A549 (cell line): ENCODE measurements at regions not wholly inside any gene's neighbourhood (a gene's known extent, or its start where the extent isn't known, plus 50 kb on each side); places are given as distances from the start of the nearest gene placed in this dataset.

ENCODE experiments used
- ATAC-seq, 2 experiments: fragments of 200-7000 bp in 1 of 2; fragments of >200 bp in 1 of 2; cut with Nextera tagmentation in 1 of 2; cut with Tn5 transposase in 1 of 2; 3 replicates each; pipeline versions ENCODE4 v1.8.0 to v1.9.1; 2018 to 2020; ENCODE audit warnings: mild to moderate bottlenecking in 1 of 2, moderate library complexity in 1 of 2
- CTCF ChIA-PET: fragments of 300-600 bp; sonication (Branson Sonifier 250); formaldehyde crosslinking; extraction: SDS; loops from one replicate; lab custom pipeline; 2021; ENCODE audit warnings: antibody characterized with exemption, inconsistent platforms; lab: Yijun Ruan, JAX
- POLR2A ChIA-PET: fragments of 350-600 bp; formaldehyde crosslinking; extraction: SDS; loops from one replicate; lab custom pipeline; 2021; ENCODE audit warnings: antibody characterized with exemption, inconsistent platforms; lab: Yijun Ruan, JAX
- DNase-seq, 2 experiments: peaks; one replicate each; pipeline versions ENCODE4 v3.0.0 to v3.0.0-alpha.2; 2011 to 2016; ENCODE audit warnings: low read depth in 1 of 2, low spot score in 1 of 2
- FAIRE-seq: peaks from 2 replicates; lab custom pipeline; 2011; peaks lifted over from hg19 to GRCh38; lab: Jason Lieb, UNC
- H3K27ac ChIP-seq, 2 experiments: fragments of >200 bp; sonication (Bioruptor Twin); formaldehyde crosslinking; 3 replicates each; pipeline ENCODE4 v1.5.1; 2016 to 2017
- H3K4me1 ChIP-seq: fragments of >200 bp; sonication (Bioruptor Twin); formaldehyde crosslinking; 3 replicates; pipeline ENCODE4 v1.6.1; 2016
- H3K4me2 ChIP-seq: fragments of >200 bp; sonication (Bioruptor Twin); formaldehyde crosslinking; 3 replicates; pipeline ENCODE4 v1.6.1; 2016
- H3K4me3 ChIP-seq: fragments of >200 bp; sonication (Bioruptor Twin); formaldehyde crosslinking; 3 replicates; pipeline ENCODE4 v1.5.1; 2016
- H3K9me3 ChIP-seq: fragments of >200 bp; sonication (Bioruptor Twin); formaldehyde crosslinking; 3 replicates; pipeline ENCODE4 v1.6.1; 2016
- BHLHE40 ChIP-seq: IDR thresholded peaks from 2 replicates; pipeline ENCODE4 v1.6.1; 2012; ENCODE audit warnings: low read depth, low read length, inconsistent platforms
- CBX2 ChIP-seq: fragments of 200-600 bp; sonication (generic); IDR thresholded peaks from 2 replicates; pipeline ENCODE4 v1.6.1; 2016; ENCODE audit warnings: low read depth, mild to moderate bottlenecking, borderline replicate concordance
- CBX8 ChIP-seq: fragments of 200-600 bp; sonication (generic); IDR thresholded peaks from 2 replicates; pipeline ENCODE4 v1.6.1; 2016
- CTCF ChIP-seq: fragments of >200 bp; sonication (Bioruptor Twin); formaldehyde crosslinking; IDR thresholded peaks from 3 replicates; pipeline ENCODE4 v1.5.1; 2016
- EHMT2 ChIP-seq: fragments of 200-600 bp; sonication (generic); IDR thresholded peaks from 2 replicates; pipeline ENCODE4 v1.6.1; 2016; ENCODE audit warnings: antibody characterized with exemption, low read depth, mild to moderate bottlenecking, moderate library complexity
- ELK1 ChIP-seq: fragments of 150-350 bp; IDR thresholded peaks from 2 replicates; pipeline ENCODE4 v1.6.1; 2014; ENCODE audit warnings: low read depth, mild to moderate bottlenecking, low read length
- FOSL2 ChIP-seq, 2 experiments: fragments of 450-650 bp in 1 of 2; fragments of >200 bp in 1 of 2; sonication (Bioruptor Twin) in 1 of 2; formaldehyde crosslinking; IDR thresholded peaks; 2 replicates each; pipeline versions ENCODE4 v1.5.0 to v1.6.1; 2016 to 2020; ENCODE audit warnings: mild to moderate bottlenecking in 1 of 2, moderate library complexity in 1 of 2
- HES2 ChIP-seq: fragments of >200 bp; sonication (Bioruptor Twin); formaldehyde crosslinking; IDR thresholded peaks from 2 replicates; pipeline ENCODE4 v1.6.1; 2016
- HMGXB4 ChIP-seq: fragments of 250-450 bp; sonication (Bioruptor Pico); IDR thresholded peaks from 2 replicates; pipeline ENCODE4 v1.5.0; 2021; ENCODE audit warnings: mild to moderate bottlenecking, moderate library complexity, borderline replicate concordance
- HOXA7 ChIP-seq: fragments of 250-450 bp; sonication (Bioruptor Pico); IDR thresholded peaks from 2 replicates; pipeline ENCODE4 v1.5.0; 2020; ENCODE audit warnings: mild to moderate bottlenecking, moderate library complexity
- HOXB13 ChIP-seq: fragments of 250-450 bp; sonication (Bioruptor Pico); IDR thresholded peaks from 2 replicates; pipeline ENCODE4 v1.5.0; 2020; ENCODE audit warnings: low read depth, mild to moderate bottlenecking, moderate library complexity
- HOXB5 ChIP-seq: fragments of 250-450 bp; sonication (Bioruptor Pico); IDR thresholded peaks from 2 replicates; pipeline ENCODE4 v1.5.0; 2020; ENCODE audit warnings: mild to moderate bottlenecking, moderate library complexity
- JUNB ChIP-seq: fragments of >200 bp; sonication (Bioruptor Twin); formaldehyde crosslinking; IDR thresholded peaks from 2 replicates; pipeline ENCODE4 v1.6.1; 2016
- KDM5A ChIP-seq: fragments of 200-600 bp; sonication (generic); IDR thresholded peaks from 2 replicates; pipeline ENCODE4 v1.6.1; 2016; ENCODE audit warnings: antibody characterized with exemption, mild to moderate bottlenecking
- MAX ChIP-seq: IDR thresholded peaks from 2 replicates; pipeline ENCODE4 v1.6.1; 2012
- RAD21 ChIP-seq, 2 experiments: fragments of >200 bp in 1 of 2; sonication (Bioruptor Twin) in 1 of 2; formaldehyde crosslinking in 1 of 2; IDR thresholded peaks in 1 of 2; conservative IDR thresholded peaks in 1 of 2; 2 replicates in 1 of 2; 3 replicates in 1 of 2; pipeline ENCODE4 v1.6.1; 2012 to 2018; ENCODE audit warnings: inconsistent platforms in 1 of 2
- REST ChIP-seq: fragments of 200-600 bp; sonication (generic); IDR thresholded peaks from 2 replicates; pipeline ENCODE4 v1.6.1; 2016; ENCODE audit warnings: antibody characterized with exemption, mild to moderate bottlenecking, moderate library complexity
- RNF2 ChIP-seq: fragments of 200-600 bp; sonication (generic); IDR thresholded peaks from 2 replicates; pipeline ENCODE4 v1.6.1; 2016; ENCODE audit warnings: low read depth, mild to moderate bottlenecking, antibody characterized with exemption, moderate library complexity, borderline replicate concordance
- SREBF2 ChIP-seq: fragments of 450-650 bp; IDR thresholded peaks from 2 replicates; pipeline ENCODE4 v1.6.1; 2014; ENCODE audit warnings: mild to moderate bottlenecking, moderate library complexity
- TFCP2L1 ChIP-seq: fragments of 250-450 bp; sonication (Bioruptor Pico); IDR thresholded peaks from 2 replicates; pipeline ENCODE4 v1.5.0; 2021; ENCODE audit warnings: mild to moderate bottlenecking
- ZFP36 ChIP-seq: fragments of 450-650 bp; IDR thresholded peaks from 2 replicates; pipeline ENCODE4 v1.6.1; 2014; ENCODE audit warnings: borderline replicate concordance; ENCODE audit not compliant: partially characterized antibody
- WGBS: methylation state at CpG from one replicate; pipeline ENCODE4 v1.1.6; 2017; ENCODE audit errors: missing lambda C conversion rate; 5-methylcytosine and 5-hydroxymethylcytosine counted together

- H3K4me3 ChIP-seq: no peak overlapping the region
- no peak for TF ChIP-seq TFCP2L1 (CRISPR knock-in tag)
- TF ChIP-seq HOXB13 (CRISPR knock-in tag): no peak
- TF ChIP-seq MAX: no peak
- TF ChIP-seq, all 56 proteins: peak for 0
- Histone ChIP-seq H3K4me2 (no peak overlapping the region), H3K9me3 (no peaks in the 10 kb centered on the region), H3K4me1 (no peaks in the 10 kb centered on the region), H3K27ac (no peak overlapping the region)
- FAIRE-seq: no peak
- ChIA-PET POLR2A (no interaction called here), CTCF (no interaction called here)
- no peak for DNase-seq
- no peak for ATAC-seq
- 25% methylated on average over 4 of the region's 4 CpGs for WGBS
Measured at GRCh38 chr1:5579966-5580365, 412.3 kb downstream of the NPHP4 start.

GRCh38 chr1:5578690-5579089, 413.5 kb downstream of the NPHP4 start:
- H3K4me2 ChIP-seq: no peak overlapping the region
- H3K9me3 ChIP-seq: no peaks in the 10 kb centered on the region
- no peaks in the 10 kb centered on the region for H3K4me1 ChIP-seq
- CTCF ChIA-PET: no interaction called here
- DNase-seq (no peak), FAIRE-seq (no peak), ATAC-seq (no peak)
- no peak overlapping the region for H3K4me3 ChIP-seq
- no peak overlapping the region for H3K27ac ChIP-seq
- no peak for TF ChIP-seq ZFP36
- TF ChIP-seq HES2: no peak
- no peak for TF ChIP-seq FOSL2 (IDR thresholded peaks at IDR 0.05)
- TF ChIP-seq FOSL2 (CRISPR knock-in tag; IDR thresholded peaks at IDR 0.05): no peak
- TF ChIP-seq CBX8: no peak
- no peak for TF ChIP-seq EHMT2
- TF ChIP-seq SREBF2: no peak
- TF ChIP-seq CBX2: no peak
- no peak for TF ChIP-seq BHLHE40
- no peak for TF ChIP-seq HMGXB4 (CRISPR knock-in tag)
- TF ChIP-seq JUNB: no peak
- TF ChIP-seq CTCF: no peak
- POLR2A ChIA-PET: no interaction called here
- 8% methylated on average over 8 of the region's 8 CpGs for WGBS

- Histone ChIP-seq H3K9me3 (no peaks in the 10 kb centered on the region), H3K4me2 (no peak overlapping the region), H3K4me3 (no peak overlapping the region), H3K4me1 (no peaks in the 10 kb centered on the region), H3K27ac (no peak overlapping the region)
- no peak for ATAC-seq
- no peak for DNase-seq
- 12% methylated on average over 6 of the region's 6 CpGs for WGBS
- FAIRE-seq: no peak
- POLR2A ChIA-PET: no interaction called here
- CTCF ChIA-PET: no interaction called here
- no peak for TF ChIP-seq ELK1
- no peak for TF ChIP-seq HOXB5 (CRISPR knock-in tag)
- no peak for TF ChIP-seq KDM5A
- TF ChIP-seq RAD21 (conservative IDR thresholded peaks at IDR 0.05 in 1 of 2, IDR thresholded peaks at IDR 0.05 in 1 of 2): no peak
- no peak for TF ChIP-seq FOSL2 (IDR thresholded peaks at IDR 0.05)
- TF ChIP-seq FOSL2 (CRISPR knock-in tag; IDR thresholded peaks at IDR 0.05): no peak
- no peak for TF ChIP-seq HES2
- no peak for TF ChIP-seq HOXA7 (CRISPR knock-in tag)
- no peak for TF ChIP-seq CBX8
- TF ChIP-seq REST: no peak
- no peak for TF ChIP-seq RNF2
Measured at GRCh38 chr1:5577255-5578040, 414.8 kb downstream of the NPHP4 start.
